IPS-NIHi11 (cell line): ENCODE measurements at regions not wholly inside any gene's neighbourhood (a gene's known extent, or its start where the extent isn't known, plus 50 kb on each side); places are given as distances from the start of the nearest gene placed in this dataset.

ENCODE experiments used
- DNase-seq: peaks from one replicate; pipeline ENCODE4 v3.0.0; 2012; ENCODE audit warnings: mixed read lengths, low spot score

- no peak for DNase-seq
These were observed 210.6 kb upstream of the FAT1 start for GRCh38 chr4:186934244-186934643.

- DNase-seq, result no peak
These were observed 211.3 kb upstream of the FAT1 start for GRCh38 chr4:186934841-186935443.

DNA sequence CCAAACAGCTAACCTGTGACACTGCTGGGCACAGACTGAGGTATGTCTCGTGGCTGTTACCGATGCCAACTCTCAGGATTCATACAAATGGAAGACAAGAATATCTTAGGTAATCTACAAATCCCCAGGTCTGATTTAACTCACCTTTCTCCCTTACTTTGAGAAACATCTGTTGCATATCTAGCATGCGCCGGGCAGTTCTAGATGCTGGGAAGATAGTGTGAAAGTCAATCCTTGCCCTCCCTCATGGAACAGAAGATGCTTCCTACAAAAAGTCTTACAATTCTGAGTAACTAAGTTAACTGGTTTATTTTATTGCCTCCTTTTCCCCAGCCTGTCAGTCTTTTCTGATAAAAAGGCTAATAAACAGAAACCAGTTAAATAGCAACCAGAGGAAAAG, 212.2 kb upstream of the FAT1 start:
- no peak for DNase-seq

GRCh38 chr4:186936496-186937375, 213.1 kb upstream of the FAT1 start:
- no peak for DNase-seq

DNA sequence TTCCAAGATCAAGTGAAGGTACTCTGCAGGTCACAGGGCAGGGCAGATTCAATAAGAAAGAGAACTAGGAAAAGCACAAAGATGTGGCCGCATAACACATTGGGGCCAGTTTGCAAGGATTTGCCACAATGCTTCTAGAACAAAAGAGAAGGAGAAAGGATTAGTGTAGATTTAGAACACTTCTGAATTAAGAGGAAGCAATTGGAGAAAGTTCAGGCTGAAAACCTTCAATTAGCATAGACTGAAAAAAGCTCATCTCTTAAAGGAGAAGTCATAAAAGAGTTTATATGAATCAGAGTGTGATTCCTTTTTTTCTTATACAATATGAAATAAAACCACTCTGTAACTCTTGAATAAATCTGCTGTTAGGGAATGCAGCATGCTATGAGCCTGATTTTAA, 215.6 kb upstream of the FAT1 start:
- no peak for DNase-seq

- DNase-seq, result no peak
These were observed 216.1 kb upstream of the FAT1 start for GRCh38 chr4:186939766-186940165.

GRCh38 chr4:186940476-186940875, 216.8 kb upstream of the FAT1 start:
- no peak for DNase-seq

DNA sequence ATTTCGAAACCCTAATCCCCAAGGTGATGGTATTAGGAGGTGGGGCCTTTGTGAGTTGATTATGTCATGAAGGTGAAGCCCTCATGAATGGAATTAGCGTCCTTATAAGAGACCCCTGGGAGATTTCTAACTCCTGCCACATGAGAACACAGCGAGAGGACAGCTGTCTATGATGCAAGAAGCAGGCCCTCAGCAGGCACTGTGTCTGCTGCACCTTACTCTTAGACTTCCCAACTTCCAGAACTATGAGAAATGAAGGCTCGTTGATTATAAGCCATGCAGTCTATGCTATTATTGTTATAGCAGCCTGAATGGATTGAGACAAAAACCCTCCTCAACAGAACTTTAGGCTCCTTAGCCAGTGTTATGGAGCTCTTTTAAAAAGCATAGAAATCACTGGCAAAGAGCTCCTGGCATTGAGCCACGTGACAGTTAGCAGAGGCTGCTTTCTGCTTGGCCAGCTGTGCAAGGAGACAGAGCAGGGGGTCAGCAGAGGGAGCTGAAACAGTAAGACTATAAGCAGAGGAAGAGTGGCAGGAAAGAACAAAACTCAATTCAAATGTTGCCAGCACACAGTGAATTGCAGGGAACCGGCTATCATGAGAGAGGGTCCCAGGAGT, 219.2 kb upstream of the FAT1 start:
- DNase-seq, result no peak

GRCh38 chr4:186943411-186943810, 219.8 kb upstream of the FAT1 start:
- DNase-seq, result no peak

GRCh38 chr4:186946136-186946535, 222.5 kb upstream of the FAT1 start:
- no peak for DNase-seq

DNA sequence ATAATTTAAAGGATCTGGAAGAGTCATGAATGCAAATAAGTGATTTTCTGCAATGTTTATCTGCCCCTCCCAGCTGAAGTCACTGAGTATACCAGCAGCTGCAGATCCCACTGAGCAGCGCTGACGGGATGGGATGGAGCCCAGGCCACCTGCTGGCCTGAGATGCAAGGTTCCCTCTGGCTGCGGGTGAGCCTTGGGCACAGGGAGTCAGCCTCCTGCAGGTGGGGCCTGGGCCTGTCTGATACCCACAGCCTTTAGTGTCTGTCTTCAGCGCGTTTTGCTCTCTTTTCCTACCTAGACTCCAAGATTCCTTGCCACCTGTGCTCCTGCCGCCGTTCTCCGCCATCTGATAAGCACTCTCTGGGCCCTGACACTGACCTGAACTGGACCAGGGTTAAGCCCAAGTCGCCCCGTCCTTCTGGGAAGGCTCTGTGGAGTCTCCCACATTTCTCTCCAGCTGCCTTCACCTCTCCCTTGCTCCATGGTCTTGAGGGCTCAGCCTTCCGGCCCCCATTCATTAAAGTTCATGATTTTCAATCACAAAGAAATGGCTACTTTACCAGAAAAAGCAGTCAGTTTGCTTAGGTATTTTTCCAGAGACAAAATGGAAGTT, 223.1 kb upstream of the FAT1 start:
- DNase-seq, result peak; percentile 44

GRCh38 chr4:186948361-186949242, 224.9 kb upstream of the FAT1 start:
- peak; percentile 56 for DNase-seq

DNA sequence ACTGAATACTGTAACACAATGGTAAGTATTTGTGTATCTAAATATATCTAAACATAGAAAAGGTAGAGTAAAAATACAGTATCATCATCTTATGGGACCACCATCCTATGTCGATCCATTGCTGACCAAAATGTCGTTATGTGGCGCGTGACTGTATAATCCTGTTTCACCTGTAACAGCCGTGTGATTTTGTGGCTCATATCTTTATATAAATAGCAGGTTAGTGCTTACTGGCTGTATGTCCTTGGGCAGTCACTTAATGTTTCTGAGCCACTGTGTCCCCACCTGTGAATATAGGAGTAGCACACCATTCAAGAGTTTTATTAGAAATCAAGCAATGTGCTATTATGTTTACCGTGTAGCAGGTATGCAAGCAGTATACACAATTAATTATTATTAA, 226.2 kb upstream of the FAT1 start:
- DNase-seq, result no peak

DNA sequence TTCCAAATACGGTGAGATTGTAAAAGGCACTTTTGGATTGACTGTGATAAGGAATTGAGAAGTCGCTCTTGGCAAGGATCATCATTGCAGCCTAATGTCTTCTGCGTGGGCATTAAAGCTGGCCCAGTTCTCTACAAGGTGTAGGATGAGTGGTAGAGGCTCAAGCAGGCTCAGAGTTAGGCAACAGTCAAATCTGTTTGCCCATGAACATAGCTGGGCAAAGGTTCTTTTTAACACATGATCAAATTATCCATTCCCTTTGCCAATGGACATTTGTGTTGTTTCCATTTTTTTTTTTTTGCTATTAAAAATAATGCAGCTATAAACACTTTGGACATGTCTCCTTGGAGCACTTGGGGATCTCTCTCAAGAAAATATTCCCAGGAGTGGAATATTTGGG, 229.1 kb upstream of the FAT1 start:
- DNase-seq, result no peak

GRCh38 chr4:186953599-186954260, 230.1 kb upstream of the FAT1 start:
- no peak for DNase-seq

GRCh38 chr4:186954509-186954908, 230.9 kb upstream of the FAT1 start:
- DNase-seq, result no peak

GRCh38 chr4:186954956-186955355, 231.3 kb upstream of the FAT1 start:
- DNase-seq, result no peak

GRCh38 chr4:186957952-186958555, 234.4 kb upstream of the FAT1 start:
- no peak for DNase-seq

GRCh38 chr4:186958726-186959350, 235.2 kb upstream of the FAT1 start:
- no peak for DNase-seq
